Omental fat pad (tissue), 3 donors: ENCODE measurements at regions not wholly inside any gene's neighbourhood (a gene's known extent, or its start where the extent isn't known, plus 50 kb on each side); places are given as distances from the start of the nearest gene placed in this dataset.
A peak's percentile ranks its signal among the peaks of the same experiment; 100 is the strongest.

Source experiments
- ATAC-seq: fragments of 150-250 bp; one replicate; pipeline ENCODE4 v1.9.1; 2016; ENCODE audit warnings: mild to moderate bottlenecking, moderate library complexity; ENCODE audit not compliant: low FRiP score
- DNase-seq: peaks from one replicate; pipeline ENCODE4 v3.0.0-alpha.2; 2019; ENCODE audit warnings: low spot score
- TF ChIP-seq, protein P1 (sequence below), 3 donors: fragments of 450-650 bp; IDR thresholded peaks; one replicate each; pipeline ENCODE4 v1.5.1; 2016 to 2017; ENCODE audit warnings: antibody characterized with exemption in 3 of 3, mild to moderate bottlenecking in 3 of 3, moderate library complexity in 2 of 3

DNA sequence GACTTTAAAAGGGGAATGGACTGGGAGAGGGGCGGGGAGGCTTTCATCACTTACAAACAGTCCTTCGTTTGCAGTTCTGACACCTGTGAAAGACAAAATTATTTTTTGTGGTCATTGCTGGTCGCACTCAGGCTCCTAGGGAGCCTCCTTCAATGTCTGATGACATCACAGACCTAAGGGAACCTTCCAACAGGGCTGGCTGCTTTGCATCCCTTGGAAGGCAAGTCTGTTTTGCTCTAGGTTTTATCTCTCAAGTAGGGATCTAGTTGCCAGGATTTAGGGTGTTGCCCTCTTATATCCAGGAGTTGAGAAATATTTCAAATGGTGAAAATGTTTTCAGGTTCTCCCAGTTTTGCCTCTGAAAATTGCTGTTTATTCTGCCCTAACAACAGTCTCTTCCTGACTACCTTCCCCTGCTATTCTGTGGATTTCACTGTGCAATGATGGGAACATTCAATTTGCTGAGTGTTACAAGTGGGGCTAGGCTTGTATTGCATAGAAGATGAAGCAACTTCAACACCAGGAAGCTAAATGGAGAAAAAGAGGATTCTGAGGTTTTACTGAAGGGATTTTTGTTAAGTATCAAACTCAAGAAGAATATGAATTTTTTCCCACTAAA, 75.9 kb upstream of the ARRDC4 start:
- ATAC-seq, result peak; percentile 86
- no peak for DNase-seq
- TF ChIP-seq, protein P1, sequence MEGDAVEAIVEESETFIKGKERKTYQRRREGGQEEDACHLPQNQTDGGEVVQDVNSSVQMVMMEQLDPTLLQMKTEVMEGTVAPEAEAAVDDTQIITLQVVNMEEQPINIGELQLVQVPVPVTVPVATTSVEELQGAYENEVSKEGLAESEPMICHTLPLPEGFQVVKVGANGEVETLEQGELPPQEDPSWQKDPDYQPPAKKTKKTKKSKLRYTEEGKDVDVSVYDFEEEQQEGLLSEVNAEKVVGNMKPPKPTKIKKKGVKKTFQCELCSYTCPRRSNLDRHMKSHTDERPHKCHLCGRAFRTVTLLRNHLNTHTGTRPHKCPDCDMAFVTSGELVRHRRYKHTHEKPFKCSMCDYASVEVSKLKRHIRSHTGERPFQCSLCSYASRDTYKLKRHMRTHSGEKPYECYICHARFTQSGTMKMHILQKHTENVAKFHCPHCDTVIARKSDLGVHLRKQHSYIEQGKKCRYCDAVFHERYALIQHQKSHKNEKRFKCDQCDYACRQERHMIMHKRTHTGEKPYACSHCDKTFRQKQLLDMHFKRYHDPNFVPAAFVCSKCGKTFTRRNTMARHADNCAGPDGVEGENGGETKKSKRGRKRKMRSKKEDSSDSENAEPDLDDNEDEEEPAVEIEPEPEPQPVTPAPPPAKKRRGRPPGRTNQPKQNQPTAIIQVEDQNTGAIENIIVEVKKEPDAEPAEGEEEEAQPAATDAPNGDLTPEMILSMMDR (IDR thresholded peaks at IDR 0.05), result no peak

DNA sequence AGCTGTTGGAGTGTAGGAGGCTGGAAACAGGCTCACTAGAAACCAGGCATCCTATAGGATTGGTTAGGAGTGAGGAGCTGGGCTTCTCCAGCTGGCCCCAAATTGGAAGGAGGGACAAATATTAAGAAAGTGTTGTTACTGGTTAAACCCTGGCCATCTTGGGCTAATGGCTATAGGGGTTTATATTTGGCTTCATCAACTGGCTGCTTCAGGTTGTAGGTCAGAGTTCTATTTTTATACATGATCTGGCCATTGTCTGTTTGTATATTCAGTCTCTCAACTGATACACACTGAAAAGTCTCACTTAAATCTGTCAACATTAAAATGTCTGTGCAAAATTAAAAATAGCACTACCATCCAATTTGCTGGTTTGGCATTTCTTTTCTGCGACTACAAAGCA, 70.2 kb upstream of the ARRDC4 start:
- DNase-seq (no peak), ATAC-seq (no peak)
- TF ChIP-seq, protein P1 (IDR thresholded peaks at IDR 0.05), result no peak

DNA sequence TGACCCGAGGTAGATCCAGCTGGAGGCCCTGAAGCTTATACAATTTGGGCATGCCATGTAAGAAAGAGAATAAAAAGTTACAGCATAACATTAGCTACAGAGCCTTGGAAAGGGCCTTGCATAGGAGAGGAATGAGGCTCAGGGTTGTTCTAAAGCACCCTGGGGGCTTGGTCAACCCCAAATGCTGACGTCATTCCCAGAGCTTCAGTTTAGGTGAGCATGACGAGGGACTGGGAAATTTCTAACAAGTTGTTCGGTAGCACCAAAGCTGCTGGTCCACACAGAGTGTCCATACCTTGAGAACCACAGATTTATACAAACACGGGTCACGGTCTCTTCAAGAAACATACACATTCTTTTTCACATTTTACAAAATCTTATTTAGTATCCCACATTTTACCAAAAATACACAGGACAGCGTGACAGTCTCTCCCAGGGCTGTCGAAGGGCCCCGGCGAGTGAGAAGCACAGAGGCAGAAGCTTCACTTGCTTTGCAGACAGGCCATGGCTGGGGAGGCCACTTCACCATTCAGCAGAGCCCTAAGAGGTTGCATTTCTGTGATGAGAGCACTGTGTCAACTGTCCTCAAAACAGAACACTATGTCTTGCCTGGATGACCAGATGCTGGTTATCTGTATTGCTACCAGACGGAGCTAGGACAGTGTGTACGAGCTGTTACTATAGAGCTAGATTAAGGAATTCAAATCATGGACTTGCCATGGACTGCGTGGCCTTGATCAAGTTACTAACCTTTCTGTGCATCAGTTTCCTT, 68.2 kb upstream of the ARRDC4 start:
- ATAC-seq (no peak), DNase-seq (no peak)
- TF ChIP-seq, protein P1 (IDR thresholded peaks at IDR 0.05), result no peak

DNA sequence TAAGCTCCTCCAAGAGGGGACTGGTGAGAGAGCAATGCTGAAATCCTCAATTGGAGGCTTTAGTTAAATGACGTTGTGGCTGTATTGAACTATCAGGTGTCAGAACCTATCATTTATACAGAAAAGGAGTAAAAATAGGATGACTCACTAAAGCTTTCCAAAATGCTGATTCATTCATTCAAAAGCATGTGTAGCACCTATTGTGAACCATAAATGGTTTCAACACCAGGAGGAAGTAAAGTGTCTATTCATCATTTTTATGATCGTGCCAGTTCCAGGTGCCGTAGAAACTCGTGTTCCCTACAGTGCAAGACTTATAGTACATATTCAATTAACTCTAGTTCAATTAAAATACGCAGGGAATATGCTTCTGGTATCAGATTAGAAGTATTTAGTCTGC, 66.5 kb upstream of the ARRDC4 start:
- ATAC-seq (no peak), DNase-seq (no peak)
- TF ChIP-seq, protein P1 (IDR thresholded peaks at IDR 0.05), result no peak

DNA sequence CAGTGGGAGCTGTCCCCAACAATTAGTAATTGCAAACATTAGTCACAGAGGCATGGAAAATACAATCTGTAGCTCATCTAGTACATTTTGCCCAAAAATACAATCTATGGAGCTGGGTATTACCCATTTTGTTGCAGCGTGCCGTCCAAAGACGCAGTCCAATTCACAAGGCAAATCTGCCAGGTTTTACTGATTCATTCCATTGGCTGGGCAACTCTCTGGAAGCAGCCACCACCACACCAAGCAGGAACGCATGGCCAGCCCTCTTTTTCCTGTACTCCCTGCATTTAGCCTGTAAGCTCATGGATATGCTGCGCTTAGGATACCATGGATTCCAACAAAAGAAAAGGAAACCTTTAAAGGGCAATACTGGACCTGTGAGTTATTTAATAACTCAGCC, 60.5 kb upstream of the ARRDC4 start:
- ATAC-seq (no peak), DNase-seq (no peak)

DNA sequence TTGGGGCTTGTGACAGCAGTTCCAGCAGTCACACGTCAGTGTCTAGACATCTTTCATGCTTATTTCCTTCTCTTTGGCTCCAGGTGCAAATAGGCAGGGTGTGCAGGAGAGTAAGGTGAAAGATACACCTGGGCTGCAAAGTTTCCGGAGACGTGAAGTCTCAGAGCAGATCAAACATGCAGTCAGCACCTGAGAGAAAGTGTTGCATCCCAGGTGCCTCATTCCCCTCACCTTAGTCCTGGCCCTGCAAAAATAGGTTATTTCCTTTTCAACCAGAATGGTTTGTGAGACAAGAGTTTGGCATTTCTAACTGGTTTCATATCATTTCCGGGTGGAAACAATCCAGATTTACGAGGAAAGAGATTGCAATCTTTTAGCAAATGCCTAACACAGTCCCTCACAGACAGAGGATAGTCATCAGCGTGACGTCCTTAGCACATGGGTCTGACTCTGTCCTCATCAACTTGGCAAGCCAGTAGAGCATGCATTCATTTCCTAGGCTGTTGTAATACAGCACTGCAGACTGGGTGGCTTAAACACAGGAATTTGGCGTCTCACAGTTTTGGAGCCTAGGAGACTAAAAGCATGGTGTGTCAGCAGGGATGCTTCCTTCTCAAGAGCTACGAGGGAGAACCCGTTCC, 58.2 kb upstream of the ARRDC4 start:
- TF ChIP-seq, protein P1 (IDR thresholded peaks at IDR 0.05), result no peak
- ATAC-seq, result no peak
- no peak for DNase-seq

More for the DNA sequence above, 60.5 kb upstream of the ARRDC4 start:
- TF ChIP-seq, protein P1 (IDR thresholded peaks at IDR 0.05), result no peak
